PC-9 (cell line): ENCODE measurements at regions not wholly inside any gene's neighbourhood (a gene's known extent, or its start where the extent isn't known, plus 50 kb on each side); places are given as distances from the start of the nearest gene placed in this dataset.

Experiments
- BruUV-seq: library from RNA; stranded (reverse); fragments of 400-500 nt; replicated peaks from 2 replicates; lab custom pipeline; 2021; lab: Mats Ljungman, UMichigan
- CTCF ChIA-PET: fragments of 300-600 bp; sonication (Branson Sonifier 250); formaldehyde crosslinking; loops from one replicate; lab custom pipeline; 2022; ENCODE audit warnings: antibody characterized with exemption; lab: Charles Lee
- POLR2A ChIA-PET: fragments of 300-600 bp; sonication (Branson Sonifier 250); formaldehyde crosslinking; loops from one replicate; lab custom pipeline; 2022; ENCODE audit warnings: antibody characterized with exemption; ENCODE audit not compliant: unreplicated experiment; lab: Charles Lee
- DNase-seq, 2 experiments: peaks; one replicate each; pipeline versions ENCODE4 v3.0.0 to v3.0.0-alpha.2; 2015 to 2022; ENCODE audit warnings: mixed read lengths in 1 of 2
- H2AFZ ChIP-seq: fragments of 200-600 bp; sonication (generic); 2 replicates; pipeline ENCODE4 v1.8.1; 2017; ENCODE audit warnings: antibody characterized with exemption
- H3F3A ChIP-seq: fragments of 200-600 bp; sonication (generic); 2 replicates; pipeline ENCODE4 v1.8.1; 2017; ENCODE audit warnings: antibody characterized with exemption, mild to moderate bottlenecking, low read depth; ENCODE audit not compliant: insufficient read depth
- H3K27ac ChIP-seq: fragments of 200-600 bp; sonication (generic); 2 replicates; pipeline ENCODE4 v1.6.1; 2016; ENCODE audit warnings: mixed run types
- H3K27me3 ChIP-seq: fragments of 200-600 bp; sonication (generic); 2 replicates; pipeline ENCODE4 v1.6.1; 2016; ENCODE audit warnings: low read depth, mixed run types; ENCODE audit not compliant: insufficient read depth
- H3K36me3 ChIP-seq: fragments of 200-600 bp; sonication (generic); 2 replicates; pipeline ENCODE4 v1.6.1; 2016; ENCODE audit warnings: low read depth, mixed run types
- H3K4me1 ChIP-seq: fragments of 200-600 bp; sonication (generic); replicated peaks from 2 replicates; pipeline ENCODE4 v1.6.1; 2016; ENCODE audit warnings: mixed run types; ENCODE audit not compliant: insufficient read depth
- H3K4me2 ChIP-seq: fragments of 200-600 bp; sonication (generic); 2 replicates; pipeline ENCODE4 v1.6.1; 2017; ENCODE audit warnings: mixed run types
- H3K4me3 ChIP-seq: fragments of 200-600 bp; sonication (generic); 2 replicates; pipeline ENCODE4 v1.6.1; 2016; ENCODE audit warnings: mixed run types
- H3K79me2 ChIP-seq: fragments of 200-600 bp; sonication (generic); 2 replicates; pipeline ENCODE4 v1.6.1; 2017; ENCODE audit warnings: low read depth, mixed run types
- H3K9me2 ChIP-seq: fragments of 200-600 bp; sonication (generic); 2 replicates; pipeline ENCODE4 v1.8.1; 2017; ENCODE audit warnings: mild to moderate bottlenecking; ENCODE audit not compliant: insufficient read depth
- H3K9me3 ChIP-seq: fragments of 200-600 bp; sonication (generic); 2 replicates; pipeline ENCODE4 v1.8.1; 2016; ENCODE audit warnings: low read depth; ENCODE audit not compliant: insufficient read depth
- H4K20me1 ChIP-seq: fragments of 200-600 bp; sonication (generic); 2 replicates; pipeline ENCODE4 v1.8.1; 2017; ENCODE audit not compliant: insufficient read depth
- EZH2 ChIP-seq: fragments of 200-600 bp; sonication (generic); IDR thresholded peaks from 2 replicates; pipeline ENCODE4 v1.8.0; 2017; ENCODE audit warnings: antibody characterized with exemption, low read depth
- intact Hi-C: fragments of 100-400 bp; cut with micrococcal nuclease; formaldehyde crosslinking; loops from one replicate; pipeline ENCODE4 v1.10.0; 2022; ENCODE audit not compliant: unreplicated experiment
- TF ChIP-seq, protein P1 (sequence below): fragments of 200-600 bp; sonication (generic); conservative IDR thresholded peaks from 2 replicates; pipeline ENCODE4 v1.6.1; 2017; ENCODE audit warnings: mixed run types, antibody characterized with exemption, mild to moderate bottlenecking, moderate library complexity

DNA sequence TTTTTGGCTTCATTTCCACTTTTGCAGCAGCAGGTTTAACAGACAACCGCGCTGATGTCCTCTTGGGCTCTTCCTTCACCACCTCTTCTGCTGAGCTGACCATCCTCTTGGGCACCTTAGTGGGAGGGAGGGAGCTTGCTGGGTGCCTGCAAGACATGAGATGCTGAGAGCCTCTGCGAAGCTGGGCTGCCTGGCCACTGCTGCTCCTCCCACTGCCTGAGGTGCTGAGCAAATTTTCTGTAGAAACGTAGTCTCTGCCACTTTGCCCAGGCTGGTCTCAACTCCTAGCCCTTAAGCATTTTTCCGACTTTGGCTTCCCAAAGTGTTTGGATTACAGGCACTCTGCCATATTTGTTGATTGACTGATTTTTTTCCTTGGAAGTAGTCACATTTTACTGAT lies 422.2 kb upstream of the MC4R start:
- no peaks in the 10 kb centered on the region for H3K36me3 ChIP-seq
- H3K4me2 ChIP-seq = no peak overlapping the region
- H3K4me3 ChIP-seq = no peak overlapping the region
- no peak for DNase-seq
- H2AFZ ChIP-seq = peak overlapping the region; percentile 33; the same call in 1 of the 2 replicates
- intact Hi-C loops = no loop called here
- no peaks in the 10 kb centered on the region for H3F3A ChIP-seq
- H3K9me2 ChIP-seq = no peaks in the 10 kb centered on the region
- no peak overlapping the region for H3K27ac ChIP-seq
- H3K27me3 ChIP-seq = no peaks in the 10 kb centered on the region
- no TSS peak for BruUV-seq
- no peaks in the 10 kb centered on the region for H4K20me1 ChIP-seq
- H3K4me1 ChIP-seq = no peaks in the 10 kb centered on the region
- ChIA-PET CTCF (no interaction called here), POLR2A (no interaction called here)
- TF ChIP-seq, protein P1, sequence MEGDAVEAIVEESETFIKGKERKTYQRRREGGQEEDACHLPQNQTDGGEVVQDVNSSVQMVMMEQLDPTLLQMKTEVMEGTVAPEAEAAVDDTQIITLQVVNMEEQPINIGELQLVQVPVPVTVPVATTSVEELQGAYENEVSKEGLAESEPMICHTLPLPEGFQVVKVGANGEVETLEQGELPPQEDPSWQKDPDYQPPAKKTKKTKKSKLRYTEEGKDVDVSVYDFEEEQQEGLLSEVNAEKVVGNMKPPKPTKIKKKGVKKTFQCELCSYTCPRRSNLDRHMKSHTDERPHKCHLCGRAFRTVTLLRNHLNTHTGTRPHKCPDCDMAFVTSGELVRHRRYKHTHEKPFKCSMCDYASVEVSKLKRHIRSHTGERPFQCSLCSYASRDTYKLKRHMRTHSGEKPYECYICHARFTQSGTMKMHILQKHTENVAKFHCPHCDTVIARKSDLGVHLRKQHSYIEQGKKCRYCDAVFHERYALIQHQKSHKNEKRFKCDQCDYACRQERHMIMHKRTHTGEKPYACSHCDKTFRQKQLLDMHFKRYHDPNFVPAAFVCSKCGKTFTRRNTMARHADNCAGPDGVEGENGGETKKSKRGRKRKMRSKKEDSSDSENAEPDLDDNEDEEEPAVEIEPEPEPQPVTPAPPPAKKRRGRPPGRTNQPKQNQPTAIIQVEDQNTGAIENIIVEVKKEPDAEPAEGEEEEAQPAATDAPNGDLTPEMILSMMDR = no peak
- no peak for TF ChIP-seq EZH2
- no peaks in the 10 kb centered on the region for H3K79me2 ChIP-seq
- H3K9me3 ChIP-seq = no peaks in the 10 kb centered on the region

DNA sequence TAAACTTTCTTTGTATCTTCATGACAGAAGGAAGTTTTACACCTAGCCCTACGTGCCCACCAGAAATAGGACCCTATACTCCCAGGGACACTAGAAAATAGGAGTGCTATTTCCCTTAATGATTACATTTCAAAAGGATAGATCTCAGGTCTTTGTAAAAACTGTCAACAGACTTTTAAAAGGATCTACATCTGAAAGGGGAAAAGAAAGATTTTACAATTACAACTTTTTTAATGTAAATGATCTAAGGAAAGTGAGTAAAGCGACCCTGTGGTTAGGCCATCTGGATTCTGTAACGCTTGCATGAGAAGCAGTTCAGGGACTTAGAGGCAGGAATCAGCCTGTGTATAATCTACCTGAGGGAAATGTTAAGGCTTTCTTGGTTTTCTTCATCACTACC lies 431.8 kb upstream of the MC4R start:
- no peaks in the 10 kb centered on the region for H3F3A ChIP-seq
- H3K4me3 ChIP-seq = no peak overlapping the region
- H3K27ac ChIP-seq = no peak overlapping the region
- POLR2A ChIA-PET = no interaction called here
- no peak overlapping the region for H3K4me2 ChIP-seq
- H4K20me1 ChIP-seq = no peaks in the 10 kb centered on the region
- H3K36me3 ChIP-seq = no peaks in the 10 kb centered on the region
- H3K9me3 ChIP-seq = no peaks in the 10 kb centered on the region
- intact Hi-C loops = no loop called here
- TF ChIP-seq EZH2 = no peak
- TF ChIP-seq, protein P1 = no peak
- no TSS peak for BruUV-seq
- H3K79me2 ChIP-seq = no peaks in the 10 kb centered on the region
- H2AFZ ChIP-seq = no peak overlapping the region
- no peak for DNase-seq
- CTCF ChIA-PET = no interaction called here
- H3K27me3 ChIP-seq = no peaks in the 10 kb centered on the region
- no peaks in the 10 kb centered on the region for H3K4me1 ChIP-seq
- H3K9me2 ChIP-seq = no peaks in the 10 kb centered on the region

DNA sequence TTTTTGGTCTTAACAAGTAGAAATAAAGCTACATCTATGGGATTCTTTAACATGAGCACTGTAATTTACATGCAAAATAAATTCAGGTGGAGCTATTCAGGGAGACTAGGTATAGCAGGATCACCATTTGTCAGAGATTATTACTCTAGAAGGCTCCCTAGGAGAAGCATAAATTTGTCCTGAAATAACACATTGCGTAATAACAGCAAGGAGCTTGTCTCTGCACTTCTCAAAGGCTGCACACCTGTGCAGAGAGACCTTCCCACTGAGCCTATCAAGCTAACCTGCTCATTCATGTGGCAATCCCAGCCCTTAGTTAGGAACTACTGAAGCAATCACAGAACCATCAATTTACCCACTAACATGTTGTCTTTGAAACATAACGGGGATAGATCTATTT lies 437.4 kb upstream of the MC4R start:
- no peaks in the 10 kb centered on the region for H3K9me2 ChIP-seq
- BruUV-seq = no TSS peak

More for the DNA sequence above, 437.4 kb upstream of the MC4R start:
- no peak overlapping the region for H3K4me3 ChIP-seq
- POLR2A ChIA-PET = no interaction called here
- no peaks in the 10 kb centered on the region for H3K4me1 ChIP-seq
- no peak overlapping the region for H3K4me2 ChIP-seq
- CTCF ChIA-PET = no interaction called here
- no peak overlapping the region for H2AFZ ChIP-seq
- H3K9me3 ChIP-seq = no peaks in the 10 kb centered on the region; the same call in 1 of the 2 replicates
- no peak overlapping the region for H3K27ac ChIP-seq
- H3F3A ChIP-seq = no peaks in the 10 kb centered on the region
- no peaks in the 10 kb centered on the region for H3K27me3 ChIP-seq
- intact Hi-C loops = loop anchor here (5.0 kb wide), 1 partner anchor 692 kb away; no protein-coding TSS in a partner anchor
- TF ChIP-seq EZH2 = no peak
- TF ChIP-seq, protein P1 = no peak
- no peaks in the 10 kb centered on the region for H4K20me1 ChIP-seq
- H3K36me3 ChIP-seq = no peaks in the 10 kb centered on the region
- no peak for DNase-seq
- H3K79me2 ChIP-seq = no peaks in the 10 kb centered on the region
